H1 (cell line): ENCODE measurements at regions not wholly inside any gene's neighbourhood (a gene's known extent, or its start where the extent isn't known, plus 50 kb on each side); places are given as distances from the start of the nearest gene placed in this dataset.

Experiments
- CTCF ChIA-PET: fragments of 300-600 bp; sonication (Branson Sonifier 250); formaldehyde crosslinking; loops from one replicate; lab custom pipeline; 2021; ENCODE audit not compliant: partially characterized antibody; lab: Charles Lee
- POLR2A ChIA-PET: fragments of 300-600 bp; sonication (Branson Sonifier 250); formaldehyde crosslinking; loops from one replicate; lab custom pipeline; 2021; ENCODE audit warnings: inconsistent platforms; ENCODE audit not compliant: partially characterized antibody; lab: Charles Lee
- DNase-seq, 2 experiments: peaks; one replicate each; pipeline versions ENCODE4 v3.0.0 to v3.0.0-alpha.2; 2010 to 2022; ENCODE audit warnings: low spot score in 2 of 2, low read depth in 1 of 2, mixed read lengths in 1 of 2
- FAIRE-seq: peaks from 2 replicates; lab custom pipeline; 2011; peaks lifted over from hg19 to GRCh38; lab: Jason Lieb, UNC
- H2AFZ ChIP-seq: 2 replicates; pipeline ENCODE4 v1.8.1; 2012; ENCODE audit warnings: low read length, inconsistent platforms
- H2AK5ac ChIP-seq: 2 replicates; pipeline ENCODE4 v1.6.1; 2013; ENCODE audit warnings: low read depth, low read length
- H2BK120ac ChIP-seq: replicated peaks from 2 replicates; pipeline ENCODE3; 2013; ENCODE audit warnings: low read depth, low read length, inconsistent platforms
- H2BK12ac ChIP-seq: 2 replicates; pipeline ENCODE4 v1.6.1; 2013; ENCODE audit warnings: low read depth, low read length
- H2BK15ac ChIP-seq: 2 replicates; pipeline ENCODE4 v1.6.1; 2013; ENCODE audit warnings: low read length
- H2BK20ac ChIP-seq: 2 replicates; pipeline ENCODE4 v1.6.1; 2013; ENCODE audit warnings: low read length
- H2BK5ac ChIP-seq: 2 replicates; pipeline ENCODE4 v1.6.1; 2013; ENCODE audit warnings: low read depth, low read length
- H3K14ac ChIP-seq: 2 replicates; pipeline ENCODE4 v1.6.1; 2013; ENCODE audit warnings: inconsistent platforms; ENCODE audit not compliant: insufficient read length
- H3K18ac ChIP-seq: 2 replicates; pipeline ENCODE4 v1.6.1; 2013; ENCODE audit warnings: low read length; ENCODE audit errors: extremely low read depth
- H3K23ac ChIP-seq: 2 replicates; pipeline ENCODE4 v1.6.1; 2013; ENCODE audit warnings: inconsistent platforms; ENCODE audit not compliant: insufficient read length
- H3K23me2 ChIP-seq: 2 replicates; pipeline ENCODE4 v1.6.1; 2013; ENCODE audit warnings: low read depth, low read length
- H3K27ac ChIP-seq: 2 replicates; pipeline ENCODE4 v1.6.1; 2011; ENCODE audit warnings: low read depth, low read length, inconsistent platforms
- H3K27me3 ChIP-seq, 4 experiments: replicated peaks in 1 of 4; 1 replicate in 1 of 4; 2 replicates in 3 of 4; pipeline versions ENCODE4 v1.6.1 to v1.8.1; 2011 to 2013; ENCODE audit warnings: low read length in 3 of 4, mild to moderate bottlenecking in 3 of 4, inconsistent platforms in 2 of 4, mixed read lengths in 2 of 4, moderate library complexity in 1 of 4; ENCODE audit not compliant: control insufficient read depth in 3 of 4, insufficient read depth in 3 of 4; ENCODE audit errors: extremely low read depth in 1 of 4
- H3K36me3 ChIP-seq, 4 experiments: 2 replicates each; pipeline versions ENCODE4 v1.6.1 to v1.8.1; 2011 to 2013; ENCODE audit warnings: mild to moderate bottlenecking in 4 of 4, low read length in 3 of 4, moderate library complexity in 2 of 4, control low read depth in 1 of 4, inconsistent platforms in 1 of 4; ENCODE audit not compliant: insufficient read depth in 4 of 4, control insufficient read depth in 2 of 4
- H3K4ac ChIP-seq: replicated peaks from 2 replicates; pipeline ENCODE3; 2013; ENCODE audit warnings: low read length, low read depth, mixed read lengths, inconsistent platforms; ENCODE audit not compliant: insufficient read length
- H3K4me1 ChIP-seq, 4 experiments: replicated peaks in 1 of 4; 1 replicate in 1 of 4; 2 replicates in 3 of 4; pipeline versions ENCODE4 v1.6.1 to v1.8.1; 2011 to 2013; ENCODE audit warnings: low read length in 3 of 4, inconsistent platforms in 2 of 4, mixed read lengths in 1 of 4; ENCODE audit not compliant: insufficient read depth in 4 of 4, control insufficient read depth in 3 of 4
- H3K4me2 ChIP-seq, 2 experiments: 2 replicates each; pipeline versions ENCODE4 v1.6.1 to v1.8.1; 2011 to 2013; ENCODE audit warnings: low read depth in 2 of 2, low read length in 2 of 2, control low read depth in 1 of 2, inconsistent platforms in 1 of 2, mild to moderate bottlenecking in 1 of 2; ENCODE audit not compliant: insufficient read depth in 1 of 2
- H3K4me3 ChIP-seq, 4 experiments: fragments of 200-600, 300-600 bp in 1 of 4; sonication (generic), shearing (Covaris generic), sonication (Bioruptor Twin) in 1 of 4; 2 replicates each; pipeline versions ENCODE4 v1.5.1 to v1.8.1; 2011 to 2016; ENCODE audit warnings: low read length in 4 of 4, low read depth in 3 of 4, control low read depth in 2 of 4, inconsistent platforms in 2 of 4, mild to moderate bottlenecking in 2 of 4, mixed read lengths in 1 of 4, moderate library complexity in 1 of 4; ENCODE audit not compliant: insufficient read depth in 2 of 4; ENCODE audit errors: extremely low read depth in 1 of 4
- H3K56ac ChIP-seq: replicated peaks from 2 replicates; pipeline ENCODE3; 2013; ENCODE audit warnings: low read depth, mild to moderate bottlenecking, mixed read lengths, low read length, inconsistent platforms; ENCODE audit not compliant: insufficient read length
- H3K79me1 ChIP-seq: 2 replicates; pipeline ENCODE4 v1.6.1; 2013; ENCODE audit warnings: low read depth, low read length, control low read depth
- H3K79me2 ChIP-seq, 2 experiments: 2 replicates each; pipeline versions ENCODE4 v1.6.1 to v1.8.1; 2012 to 2013; ENCODE audit warnings: low read length in 2 of 2, mild to moderate bottlenecking in 2 of 2, inconsistent platforms in 1 of 2; ENCODE audit not compliant: insufficient read depth in 2 of 2, control insufficient read depth in 1 of 2
- H3K9ac ChIP-seq, 4 experiments: replicated peaks in 1 of 4; 1 replicate in 1 of 4; 2 replicates in 3 of 4; pipeline versions ENCODE4 v1.6.1 to v1.8.1; 2011 to 2013; ENCODE audit warnings: low read depth in 3 of 4, low read length in 3 of 4, control low read depth in 2 of 4, mild to moderate bottlenecking in 2 of 4, moderate library complexity in 2 of 4, inconsistent platforms in 1 of 4; ENCODE audit errors: extremely low read depth in 1 of 4
- H3K9me3 ChIP-seq, 2 experiments: 2 replicates each; pipeline versions ENCODE4 v1.6.1 to v1.8.1; 2012 to 2013; ENCODE audit warnings: mild to moderate bottlenecking in 2 of 2, moderate library complexity in 2 of 2, control low read depth in 1 of 2, inconsistent platforms in 1 of 2, low read depth in 1 of 2, low read length in 1 of 2, mixed read lengths in 1 of 2; ENCODE audit not compliant: insufficient read depth in 2 of 2
- H4K20me1 ChIP-seq, 2 experiments: replicated peaks in 1 of 2; 2 replicates each; pipeline versions ENCODE3 to v1.8.1; 2011 to 2013; ENCODE audit warnings: inconsistent platforms in 2 of 2, low read length in 2 of 2, mild to moderate bottlenecking in 1 of 2; ENCODE audit not compliant: insufficient read depth in 2 of 2, control insufficient read depth in 1 of 2
- H4K5ac ChIP-seq: 2 replicates; pipeline ENCODE4 v1.6.1; 2013; ENCODE audit warnings: low read length, low read depth, mixed read lengths, inconsistent platforms; ENCODE audit not compliant: insufficient read length
- H4K8ac ChIP-seq: 2 replicates; pipeline ENCODE4 v1.8.0; 2013; ENCODE audit warnings: mild to moderate bottlenecking, moderate library complexity, low read length, inconsistent platforms; ENCODE audit not compliant: insufficient read depth; ENCODE audit errors: extremely low read depth
- H4K91ac ChIP-seq: replicated peaks from 2 replicates; pipeline ENCODE3; 2013; ENCODE audit warnings: low read length, mixed read lengths, inconsistent platforms; ENCODE audit not compliant: insufficient read length
- WGBS, 2 experiments: shearing (Covaris generic) in 1 of 2; methylation state at CpG; one replicate each; pipeline versions ENCODE4 v1.1.6 to v1.1.7; 2013 to 2015; ENCODE audit warnings: low lambda C conversion rate in 2 of 2, mixed read lengths in 2 of 2, inconsistent platforms in 1 of 2, low coverage in 1 of 2, missing lambda C conversion rate in 1 of 2; ENCODE audit not compliant: insufficient replicate concordance in 2 of 2, insufficient coverage in 1 of 2, insufficient read length in 1 of 2; ENCODE audit errors: extremely low coverage in 1 of 2, missing lambda C conversion rate in 1 of 2; 5-methylcytosine and 5-hydroxymethylcytosine counted together
- TF ChIP-seq, protein P1 (sequence below): fragments of 300-600 bp; sonication (generic); IDR thresholded peaks from 2 replicates; pipeline ENCODE4 v1.7.1; 2012; ENCODE audit warnings: low read length, moderate library complexity, mild to moderate bottlenecking, inconsistent platforms; ENCODE audit not compliant: insufficient replicate concordance

DNA sequence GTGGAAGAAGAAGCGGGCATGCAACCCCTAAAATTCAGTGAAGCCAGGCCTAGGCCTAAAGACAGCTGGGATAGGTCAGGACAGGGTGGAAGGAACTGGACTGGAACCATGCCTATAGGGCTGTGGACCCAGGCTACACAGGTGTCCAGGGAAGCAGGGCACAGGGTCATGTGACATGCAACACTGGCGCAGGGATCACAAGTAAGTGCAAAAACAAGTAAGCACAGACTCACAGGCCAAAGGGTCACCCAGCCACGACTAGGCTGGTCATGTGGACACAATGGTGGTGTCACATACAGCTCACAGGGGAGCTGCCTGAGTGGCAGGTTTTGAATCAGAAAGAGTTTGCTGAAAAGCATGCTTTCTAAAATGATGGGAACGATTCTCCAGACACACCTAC is 195.7 kb downstream of the SPTSSA start:
- H3K79me1 ChIP-seq, result no peaks in the 10 kb centered on the region
- POLR2A ChIA-PET, result no interaction called here
- no peaks in the 10 kb centered on the region for H3K4me1 ChIP-seq
- H2BK5ac ChIP-seq, result no peak overlapping the region
- no peaks in the 10 kb centered on the region for H3K27me3 ChIP-seq
- no peak overlapping the region for H2BK12ac ChIP-seq
- no peak overlapping the region for H2BK120ac ChIP-seq
- H3K56ac ChIP-seq, result no peak overlapping the region
- FAIRE-seq (no peak), DNase-seq (no peak)
- H3K14ac ChIP-seq, result no peak overlapping the region
- H2AK5ac ChIP-seq, result no peak overlapping the region
- 74% methylated on average over 4 of the region's 4 CpGs; no CpG with 5 or more reads in 1 of the 2 experiments for WGBS, 2 experiments
- H2BK15ac ChIP-seq, result no peak overlapping the region
- CTCF ChIA-PET, result interaction anchor here (1.1 kb wide), 1 partner anchor 11 kb away, joined by 3 read pairs; no protein-coding TSS in a partner anchor
- H3K9me3 ChIP-seq, result no peaks in the 10 kb centered on the region
- no peak overlapping the region for H3K4me3 ChIP-seq
- H3K27ac ChIP-seq, result no peak overlapping the region
- no peak overlapping the region for H2BK20ac ChIP-seq
- H4K20me1 ChIP-seq, result no peaks in the 10 kb centered on the region
- H2AFZ ChIP-seq, result no peak overlapping the region
- H4K8ac ChIP-seq, result no peak overlapping the region
- H3K23ac ChIP-seq, result no peak overlapping the region
- no peaks in the 10 kb centered on the region for H3K36me3 ChIP-seq
- H3K9ac ChIP-seq, result no peak overlapping the region
- H4K91ac ChIP-seq, result no peak overlapping the region
- H3K79me2 ChIP-seq, result no peaks in the 10 kb centered on the region
- H4K5ac ChIP-seq, result no peak overlapping the region
- H3K4ac ChIP-seq, result no peak overlapping the region
- no peak overlapping the region for H3K4me2 ChIP-seq
- no peak overlapping the region for H3K18ac ChIP-seq
- no peaks in the 10 kb centered on the region for H3K23me2 ChIP-seq
- TF ChIP-seq, protein P1, sequence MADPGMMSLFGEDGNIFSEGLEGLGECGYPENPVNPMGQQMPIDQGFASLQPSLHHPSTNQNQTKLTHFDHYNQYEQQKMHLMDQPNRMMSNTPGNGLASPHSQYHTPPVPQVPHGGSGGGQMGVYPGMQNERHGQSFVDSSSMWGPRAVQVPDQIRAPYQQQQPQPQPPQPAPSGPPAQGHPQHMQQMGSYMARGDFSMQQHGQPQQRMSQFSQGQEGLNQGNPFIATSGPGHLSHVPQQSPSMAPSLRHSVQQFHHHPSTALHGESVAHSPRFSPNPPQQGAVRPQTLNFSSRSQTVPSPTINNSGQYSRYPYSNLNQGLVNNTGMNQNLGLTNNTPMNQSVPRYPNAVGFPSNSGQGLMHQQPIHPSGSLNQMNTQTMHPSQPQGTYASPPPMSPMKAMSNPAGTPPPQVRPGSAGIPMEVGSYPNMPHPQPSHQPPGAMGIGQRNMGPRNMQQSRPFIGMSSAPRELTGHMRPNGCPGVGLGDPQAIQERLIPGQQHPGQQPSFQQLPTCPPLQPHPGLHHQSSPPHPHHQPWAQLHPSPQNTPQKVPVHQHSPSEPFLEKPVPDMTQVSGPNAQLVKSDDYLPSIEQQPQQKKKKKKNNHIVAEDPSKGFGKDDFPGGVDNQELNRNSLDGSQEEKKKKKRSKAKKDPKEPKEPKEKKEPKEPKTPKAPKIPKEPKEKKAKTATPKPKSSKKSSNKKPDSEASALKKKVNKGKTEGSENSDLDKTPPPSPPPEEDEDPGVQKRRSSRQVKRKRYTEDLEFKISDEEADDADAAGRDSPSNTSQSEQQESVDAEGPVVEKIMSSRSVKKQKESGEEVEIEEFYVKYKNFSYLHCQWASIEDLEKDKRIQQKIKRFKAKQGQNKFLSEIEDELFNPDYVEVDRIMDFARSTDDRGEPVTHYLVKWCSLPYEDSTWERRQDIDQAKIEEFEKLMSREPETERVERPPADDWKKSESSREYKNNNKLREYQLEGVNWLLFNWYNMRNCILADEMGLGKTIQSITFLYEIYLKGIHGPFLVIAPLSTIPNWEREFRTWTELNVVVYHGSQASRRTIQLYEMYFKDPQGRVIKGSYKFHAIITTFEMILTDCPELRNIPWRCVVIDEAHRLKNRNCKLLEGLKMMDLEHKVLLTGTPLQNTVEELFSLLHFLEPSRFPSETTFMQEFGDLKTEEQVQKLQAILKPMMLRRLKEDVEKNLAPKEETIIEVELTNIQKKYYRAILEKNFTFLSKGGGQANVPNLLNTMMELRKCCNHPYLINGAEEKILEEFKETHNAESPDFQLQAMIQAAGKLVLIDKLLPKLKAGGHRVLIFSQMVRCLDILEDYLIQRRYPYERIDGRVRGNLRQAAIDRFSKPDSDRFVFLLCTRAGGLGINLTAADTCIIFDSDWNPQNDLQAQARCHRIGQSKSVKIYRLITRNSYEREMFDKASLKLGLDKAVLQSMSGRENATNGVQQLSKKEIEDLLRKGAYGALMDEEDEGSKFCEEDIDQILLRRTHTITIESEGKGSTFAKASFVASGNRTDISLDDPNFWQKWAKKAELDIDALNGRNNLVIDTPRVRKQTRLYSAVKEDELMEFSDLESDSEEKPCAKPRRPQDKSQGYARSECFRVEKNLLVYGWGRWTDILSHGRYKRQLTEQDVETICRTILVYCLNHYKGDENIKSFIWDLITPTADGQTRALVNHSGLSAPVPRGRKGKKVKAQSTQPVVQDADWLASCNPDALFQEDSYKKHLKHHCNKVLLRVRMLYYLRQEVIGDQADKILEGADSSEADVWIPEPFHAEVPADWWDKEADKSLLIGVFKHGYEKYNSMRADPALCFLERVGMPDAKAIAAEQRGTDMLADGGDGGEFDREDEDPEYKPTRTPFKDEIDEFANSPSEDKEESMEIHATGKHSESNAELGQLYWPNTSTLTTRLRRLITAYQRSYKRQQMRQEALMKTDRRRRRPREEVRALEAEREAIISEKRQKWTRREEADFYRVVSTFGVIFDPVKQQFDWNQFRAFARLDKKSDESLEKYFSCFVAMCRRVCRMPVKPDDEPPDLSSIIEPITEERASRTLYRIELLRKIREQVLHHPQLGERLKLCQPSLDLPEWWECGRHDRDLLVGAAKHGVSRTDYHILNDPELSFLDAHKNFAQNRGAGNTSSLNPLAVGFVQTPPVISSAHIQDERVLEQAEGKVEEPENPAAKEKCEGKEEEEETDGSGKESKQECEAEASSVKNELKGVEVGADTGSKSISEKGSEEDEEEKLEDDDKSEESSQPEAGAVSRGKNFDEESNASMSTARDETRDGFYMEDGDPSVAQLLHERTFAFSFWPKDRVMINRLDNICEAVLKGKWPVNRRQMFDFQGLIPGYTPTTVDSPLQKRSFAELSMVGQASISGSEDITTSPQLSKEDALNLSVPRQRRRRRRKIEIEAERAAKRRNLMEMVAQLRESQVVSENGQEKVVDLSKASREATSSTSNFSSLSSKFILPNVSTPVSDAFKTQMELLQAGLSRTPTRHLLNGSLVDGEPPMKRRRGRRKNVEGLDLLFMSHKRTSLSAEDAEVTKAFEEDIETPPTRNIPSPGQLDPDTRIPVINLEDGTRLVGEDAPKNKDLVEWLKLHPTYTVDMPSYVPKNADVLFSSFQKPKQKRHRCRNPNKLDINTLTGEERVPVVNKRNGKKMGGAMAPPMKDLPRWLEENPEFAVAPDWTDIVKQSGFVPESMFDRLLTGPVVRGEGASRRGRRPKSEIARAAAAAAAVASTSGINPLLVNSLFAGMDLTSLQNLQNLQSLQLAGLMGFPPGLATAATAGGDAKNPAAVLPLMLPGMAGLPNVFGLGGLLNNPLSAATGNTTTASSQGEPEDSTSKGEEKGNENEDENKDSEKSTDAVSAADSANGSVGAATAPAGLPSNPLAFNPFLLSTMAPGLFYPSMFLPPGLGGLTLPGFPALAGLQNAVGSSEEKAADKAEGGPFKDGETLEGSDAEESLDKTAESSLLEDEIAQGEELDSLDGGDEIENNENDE, result no peak
